HG03045 (cell line): ENCODE measurements at regions not wholly inside any gene's neighbourhood (a gene's known extent, or its start where the extent isn't known, plus 50 kb on each side); places are given as distances from the start of the nearest gene placed in this dataset.
"Not testable (repeated sequence)": the region's sequence is repeated elsewhere in the genome, so short reads cannot be mapped to it uniquely, and the experiment has no call there.

Experiments
- ATAC-seq: cut with Tn5 transposase; IDR thresholded peaks from one replicate; pipeline ENCODE4 v1.9.1; 2021; ENCODE audit warnings: mild to moderate bottlenecking, moderate library complexity; ENCODE audit not compliant: unreplicated experiment

DNA sequence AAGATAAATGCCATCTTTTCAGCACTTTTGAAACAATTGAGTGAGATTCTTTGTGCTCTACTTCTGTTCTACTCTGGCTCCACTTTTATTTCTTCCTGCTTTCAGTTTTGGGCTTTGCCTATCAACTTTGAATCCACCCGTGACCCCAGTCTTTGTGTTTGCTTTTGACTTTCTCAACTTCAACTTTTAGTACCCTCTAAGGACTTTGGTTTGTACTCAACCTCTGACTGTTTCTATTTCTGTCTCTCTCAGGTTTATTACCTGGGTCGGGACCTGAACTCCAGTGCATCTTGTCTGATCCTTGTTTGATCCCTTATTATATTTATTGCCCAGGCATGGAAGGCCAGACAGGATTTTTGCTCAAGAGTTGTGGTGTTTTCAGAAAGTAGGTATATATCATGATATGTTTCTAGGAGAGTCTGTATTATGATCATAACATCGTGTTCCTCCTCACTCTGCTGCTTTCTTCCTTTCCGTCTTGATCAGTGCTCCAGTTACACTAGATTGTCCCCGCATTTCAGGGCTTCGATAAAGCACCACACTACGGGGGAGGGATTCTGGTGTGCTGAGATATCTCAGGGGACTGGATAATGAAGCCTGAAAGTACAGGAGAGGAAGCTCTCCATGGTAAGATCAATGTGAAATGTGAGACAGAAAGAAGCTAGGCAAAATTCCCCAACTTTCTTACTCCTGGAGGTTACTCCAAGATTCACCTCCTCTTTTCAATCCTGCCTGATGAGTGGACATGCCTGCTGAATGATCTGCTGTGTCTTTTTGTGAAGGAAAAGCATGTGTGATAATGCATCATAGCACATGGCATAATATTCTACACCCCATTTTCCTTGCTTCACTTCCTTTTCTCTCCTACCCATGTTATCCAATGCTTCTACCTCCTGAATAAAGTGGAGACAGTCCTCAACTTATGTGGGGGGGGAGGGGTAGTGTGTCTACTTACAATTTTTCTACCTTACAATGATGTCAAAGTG, 155.5 kb upstream of the GRIN3A start:
- no peak for ATAC-seq

DNA sequence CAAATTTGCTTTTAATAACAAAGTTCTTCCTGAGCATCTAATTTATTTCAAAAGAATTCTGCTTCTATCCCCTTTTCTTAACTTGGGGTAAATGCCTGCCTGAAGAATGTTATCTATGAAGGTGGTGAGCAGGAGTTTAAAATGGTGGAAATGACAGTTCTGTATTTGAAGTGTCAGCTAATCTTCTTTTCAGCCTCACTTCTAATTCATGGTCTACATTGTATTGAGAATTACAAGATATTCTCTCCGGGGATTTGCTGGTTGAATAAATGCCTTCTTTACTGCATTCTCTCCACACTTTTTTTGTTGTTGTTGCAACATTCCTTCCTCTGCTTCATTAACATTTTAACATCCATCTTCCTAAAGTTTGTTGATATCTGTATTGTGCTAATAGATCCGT, 143.1 kb upstream of the GRIN3A start:
- ATAC-seq: no peak

DNA sequence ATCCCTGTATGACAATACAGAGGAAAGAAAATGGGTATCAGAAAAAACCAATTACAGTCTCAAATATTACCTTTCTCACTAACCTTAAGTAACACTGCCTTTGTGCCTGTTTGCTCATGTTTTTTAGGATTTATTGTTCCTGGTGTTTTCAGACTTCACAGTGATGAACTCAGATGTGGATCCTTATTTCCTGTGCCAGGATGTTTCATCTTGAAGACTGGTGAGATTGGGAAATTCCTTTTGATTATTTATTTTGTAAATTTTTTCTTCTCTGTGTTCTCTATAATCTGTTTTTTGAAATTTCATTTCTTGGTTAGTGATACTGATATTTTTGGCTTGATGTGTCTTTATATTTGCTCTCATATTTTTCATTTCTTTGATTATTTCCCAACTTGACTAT, 142.4 kb upstream of the GRIN3A start:
- no peak for ATAC-seq

DNA sequence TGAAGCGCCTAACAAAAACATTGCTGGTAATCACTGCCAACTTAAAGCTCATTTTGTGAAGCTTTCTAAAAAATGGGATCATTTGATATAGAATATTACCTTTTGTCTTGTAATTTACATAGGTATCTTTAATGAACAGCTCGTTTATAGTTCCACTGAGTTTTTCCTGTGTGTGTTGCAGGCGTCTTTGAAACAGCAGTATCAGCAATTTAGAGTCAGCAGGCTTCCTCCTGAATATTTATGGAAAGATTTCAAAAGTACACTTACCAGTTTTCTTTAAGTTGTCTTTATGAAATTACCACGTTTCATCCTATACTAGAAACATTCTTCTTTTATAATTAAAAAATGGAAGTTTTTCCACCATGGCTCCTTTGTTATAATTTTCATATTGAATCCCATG, 140.3 kb upstream of the GRIN3A start:
- ATAC-seq: no peak

DNA sequence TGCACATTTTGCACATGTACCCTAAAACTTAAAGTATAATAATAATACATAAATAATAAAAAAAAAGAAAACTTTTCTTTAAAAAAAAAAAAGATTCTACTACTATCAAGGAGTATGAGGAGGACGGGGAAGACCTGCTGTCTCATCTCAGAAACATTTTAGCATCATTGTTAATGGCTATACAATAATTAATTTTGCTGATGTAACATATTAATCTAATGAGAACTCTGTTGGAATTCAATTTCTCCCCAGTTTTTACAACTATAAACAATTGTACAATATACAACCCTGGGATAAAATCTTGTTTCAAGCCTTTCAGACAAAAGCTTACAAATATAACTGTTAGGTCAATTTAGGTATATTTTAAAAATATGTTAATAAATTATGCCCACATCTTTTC, 139.0 kb upstream of the GRIN3A start:
- no peak for ATAC-seq

DNA sequence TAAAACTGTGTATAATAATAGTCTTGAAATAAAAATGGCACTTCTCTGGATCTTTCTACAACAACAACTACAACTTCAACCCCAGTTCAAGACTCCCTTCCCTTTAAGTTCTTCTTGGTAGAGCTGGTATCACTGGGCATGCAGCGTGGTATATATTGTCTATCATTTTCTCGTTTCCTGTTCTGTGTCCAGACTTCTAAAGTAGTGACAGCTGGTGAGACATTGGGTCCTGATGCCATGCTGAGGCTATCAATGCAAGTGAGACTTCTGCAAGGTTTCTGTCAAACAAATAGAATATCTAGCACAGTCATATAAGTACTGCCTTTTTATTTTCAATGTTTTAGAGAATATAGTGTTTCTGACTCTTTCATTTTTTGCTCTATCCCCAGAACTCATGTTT, 123.0 kb upstream of the GRIN3A start:
- no peak for ATAC-seq

DNA sequence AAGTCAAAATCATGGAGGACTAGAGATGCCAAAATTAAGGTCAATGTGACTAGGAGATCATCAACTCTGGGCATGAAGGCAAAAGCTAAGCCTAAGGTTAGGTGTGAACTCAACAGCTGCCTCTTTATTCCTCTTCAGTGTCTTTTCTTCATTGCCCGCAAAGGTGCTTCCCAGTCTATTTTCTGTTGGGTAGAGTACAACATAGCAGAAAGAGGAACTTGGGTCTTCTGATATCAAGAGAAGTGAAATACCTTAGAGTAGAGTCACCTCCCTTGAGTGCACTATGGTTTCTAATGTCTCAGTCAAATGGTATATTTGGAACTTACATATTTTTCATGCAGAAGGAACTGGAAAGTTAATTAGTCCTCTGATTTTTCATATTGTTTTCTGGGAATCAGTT, 122.5 kb upstream of the GRIN3A start:
- no peak for ATAC-seq

DNA sequence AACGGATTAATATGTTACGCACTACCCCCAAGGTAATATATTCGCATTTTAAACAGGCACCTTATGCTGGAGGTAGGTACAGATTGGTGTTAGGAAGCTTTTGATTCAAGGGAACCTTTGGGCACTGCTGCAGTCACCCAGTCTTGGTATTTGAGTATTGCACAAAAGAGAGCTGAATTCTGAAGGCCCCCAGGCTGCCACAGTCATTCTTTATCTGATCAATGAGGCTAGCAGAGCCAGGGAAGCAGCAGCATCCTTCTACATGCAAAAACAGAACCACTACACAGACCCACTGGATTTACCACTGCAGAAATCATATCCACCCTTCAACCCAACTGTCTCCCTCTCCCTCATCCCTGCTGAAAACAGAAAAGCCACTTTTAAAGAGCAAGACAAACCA, 121.2 kb upstream of the GRIN3A start:
- ATAC-seq: no peak

DNA sequence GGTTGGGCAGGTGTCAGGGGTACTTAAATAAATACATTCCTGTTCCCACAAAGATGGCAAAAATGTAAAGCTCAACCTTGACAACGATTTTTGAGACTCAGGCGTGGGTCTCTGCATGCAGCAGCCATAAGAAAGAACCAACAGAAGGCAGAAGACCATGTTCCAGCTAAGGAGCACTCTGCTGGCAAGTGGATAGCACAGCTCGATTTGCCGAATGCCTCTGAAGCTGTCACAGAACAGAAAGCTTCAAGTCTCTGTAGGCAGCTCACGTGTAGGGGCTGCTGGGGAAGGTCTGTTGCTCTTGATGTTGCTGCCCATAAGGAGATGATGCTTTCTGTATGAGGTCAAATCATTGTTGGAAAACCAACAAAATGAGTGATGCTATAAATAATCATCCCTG, 119.6 kb upstream of the GRIN3A start:
- no peak for ATAC-seq

DNA sequence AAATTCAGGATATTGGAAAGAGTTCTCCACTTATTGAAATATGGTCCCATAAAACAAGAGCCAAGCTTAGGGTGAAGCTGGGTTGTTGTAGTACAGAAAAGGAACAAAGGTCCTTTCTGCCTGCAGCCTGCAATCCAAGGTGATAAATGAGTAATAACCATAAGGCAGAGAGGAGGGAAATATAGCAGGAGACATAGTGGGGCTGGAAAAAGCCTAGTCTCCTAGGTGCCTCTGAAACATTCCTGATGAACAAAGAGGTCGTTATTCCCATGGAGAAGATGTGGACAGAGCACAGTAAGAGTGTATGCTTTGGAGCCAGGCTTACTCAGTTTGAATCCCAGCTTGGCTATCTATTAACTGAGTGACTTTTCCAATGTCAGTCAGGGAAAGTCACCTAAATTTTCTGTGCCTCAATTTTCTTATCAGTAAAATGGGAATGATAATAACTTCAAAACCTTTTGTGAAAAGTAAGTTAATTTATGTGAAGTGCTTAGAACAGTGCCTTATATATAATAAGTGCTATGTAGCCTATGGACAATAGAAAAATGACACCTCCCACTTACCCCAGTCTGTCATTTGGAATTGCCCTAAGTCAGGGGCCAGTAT, 110.8 kb upstream of the GRIN3A start:
- ATAC-seq: no peak

DNA sequence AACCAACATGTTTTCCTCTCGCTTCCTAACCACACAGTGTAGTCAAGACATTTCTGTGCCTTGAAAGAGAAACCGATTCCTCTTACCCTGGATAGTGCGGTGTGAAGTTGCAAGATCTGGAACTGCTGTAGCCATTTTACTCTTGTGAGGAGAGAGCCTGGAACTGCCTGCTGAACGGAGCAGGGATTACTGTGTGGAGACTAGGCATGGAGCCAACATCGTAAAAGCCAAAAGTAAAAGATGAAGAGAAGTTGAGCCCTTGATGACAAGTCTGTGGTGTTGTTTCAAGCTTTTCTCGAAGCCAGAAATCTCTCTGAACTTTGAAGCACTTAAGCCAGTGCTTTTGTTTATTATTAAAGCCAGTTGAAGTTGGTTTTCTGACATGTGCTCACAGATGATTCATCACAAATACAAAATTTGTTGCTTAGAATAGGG, 110.1 kb upstream of the GRIN3A start:
- ATAC-seq: no peak

DNA sequence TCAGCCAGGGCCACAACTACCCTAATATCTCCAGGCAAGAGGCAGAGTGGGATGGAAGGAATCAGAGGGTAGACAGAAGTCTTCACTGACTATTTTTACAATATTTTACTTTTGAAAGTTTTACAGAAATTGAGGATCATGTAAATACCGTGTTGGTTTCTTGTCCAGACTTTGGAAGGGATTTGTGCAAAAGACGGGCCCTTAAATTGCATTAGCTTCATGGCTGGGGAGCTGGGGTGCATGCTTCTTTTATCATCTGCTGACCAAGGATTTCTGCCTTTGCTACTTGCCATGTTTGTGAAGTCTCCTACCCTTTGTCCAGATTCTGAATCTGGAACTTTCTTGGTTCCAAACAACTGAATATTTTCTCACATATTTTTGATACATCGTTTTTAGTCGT, 107.7 kb upstream of the GRIN3A start:
- no peak for ATAC-seq

DNA sequence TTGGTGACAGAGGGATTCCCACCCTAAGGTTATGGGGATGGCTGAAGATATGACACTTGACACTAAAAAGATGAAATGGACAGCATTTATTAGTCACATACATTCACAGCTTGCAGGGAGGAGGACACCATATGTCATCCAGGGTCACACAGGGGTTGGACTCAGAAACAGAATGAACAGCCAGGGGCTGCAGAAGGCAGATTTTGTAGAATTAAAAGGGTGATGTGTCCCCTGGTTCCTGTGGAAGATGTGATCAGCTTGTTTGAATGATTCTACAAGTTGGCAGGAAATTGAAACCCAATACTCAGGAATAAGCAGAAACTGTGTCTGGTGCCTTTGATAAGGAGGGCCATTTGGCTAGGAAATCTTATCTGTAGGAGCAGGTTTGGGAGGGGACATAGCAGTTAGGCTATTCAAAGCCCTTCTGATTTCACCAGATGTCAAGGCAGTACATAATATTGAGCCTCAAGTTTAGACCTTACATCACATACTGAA, 102.3 kb upstream of the GRIN3A start:
- no peak for ATAC-seq

DNA sequence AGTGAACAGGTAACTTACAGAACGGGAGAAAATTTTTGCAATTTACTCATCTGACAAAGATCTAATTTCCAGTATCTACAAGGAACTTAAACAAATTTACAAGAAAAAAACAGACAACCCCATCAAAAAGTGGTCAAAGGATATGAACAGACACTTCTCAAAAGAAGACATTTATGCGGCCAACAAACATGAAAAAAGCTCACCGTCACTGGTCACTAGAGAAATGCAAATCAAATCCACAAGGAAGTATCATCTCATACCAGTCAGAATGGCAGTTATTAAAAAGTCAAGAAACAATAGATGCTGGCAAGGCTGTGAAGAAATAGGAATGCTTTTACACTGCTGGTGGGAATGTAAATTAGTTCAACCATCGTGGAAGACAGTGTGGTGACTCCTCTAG, 100.5 kb upstream of the GRIN3A start:
- not testable (repeated sequence) for ATAC-seq

DNA sequence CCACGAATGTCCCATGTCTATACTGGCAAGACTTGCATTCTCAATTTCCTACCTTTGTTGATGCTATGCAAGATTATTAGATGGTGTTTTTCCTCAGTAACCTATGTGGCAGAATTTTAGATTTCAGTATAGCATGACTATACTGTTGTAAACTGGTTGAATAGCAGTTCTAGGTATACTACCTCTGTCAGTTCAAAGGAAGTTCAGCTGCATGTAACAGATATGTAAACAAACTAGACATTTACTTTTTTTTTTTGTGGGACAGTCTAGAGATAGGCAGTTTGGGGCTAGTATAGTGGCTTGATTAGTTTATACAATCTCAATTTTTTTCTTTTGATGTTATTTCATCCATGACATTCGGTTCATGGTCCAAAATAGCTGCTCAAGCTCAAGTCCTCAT, 97.6 kb upstream of the GRIN3A start:
- no peak for ATAC-seq

DNA sequence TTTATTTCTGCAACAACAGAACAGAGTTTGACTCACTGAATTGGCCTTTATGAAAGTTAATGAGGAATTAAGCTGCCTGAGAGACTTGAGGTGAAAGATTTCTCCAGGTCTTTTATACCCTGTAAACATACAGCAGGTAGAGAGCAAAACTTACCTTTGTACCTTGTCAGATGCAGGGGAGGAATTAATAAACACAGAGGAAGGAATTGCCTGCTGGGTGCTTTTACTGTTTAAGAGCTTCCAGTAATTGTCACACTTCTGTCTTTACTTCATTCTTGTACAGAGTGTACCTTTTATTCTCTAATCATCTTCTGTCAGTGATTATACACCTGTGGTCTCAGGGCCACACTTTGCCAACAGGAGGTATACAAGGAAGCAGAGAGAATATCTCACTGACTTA, 94.0 kb upstream of the GRIN3A start:
- no peak for ATAC-seq

DNA sequence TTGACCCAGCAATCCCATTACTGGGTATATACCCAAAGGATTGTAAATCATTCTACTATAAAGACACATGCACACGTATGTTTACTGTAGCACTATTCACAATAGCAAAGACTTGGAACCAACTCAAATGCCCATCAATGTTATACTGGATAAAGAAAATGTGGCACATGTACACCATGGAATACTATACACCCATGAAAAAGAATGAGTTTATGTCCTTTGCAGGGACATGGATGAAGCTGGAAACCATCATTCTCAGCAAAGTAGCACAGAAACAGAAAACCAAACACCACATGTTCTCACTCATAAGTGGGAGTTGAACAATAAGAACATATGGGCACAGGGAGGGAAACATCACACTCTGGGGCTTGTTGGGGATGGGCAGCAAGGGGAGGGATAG, 83.0 kb upstream of the GRIN3A start:
- ATAC-seq: not testable (repeated sequence)

DNA sequence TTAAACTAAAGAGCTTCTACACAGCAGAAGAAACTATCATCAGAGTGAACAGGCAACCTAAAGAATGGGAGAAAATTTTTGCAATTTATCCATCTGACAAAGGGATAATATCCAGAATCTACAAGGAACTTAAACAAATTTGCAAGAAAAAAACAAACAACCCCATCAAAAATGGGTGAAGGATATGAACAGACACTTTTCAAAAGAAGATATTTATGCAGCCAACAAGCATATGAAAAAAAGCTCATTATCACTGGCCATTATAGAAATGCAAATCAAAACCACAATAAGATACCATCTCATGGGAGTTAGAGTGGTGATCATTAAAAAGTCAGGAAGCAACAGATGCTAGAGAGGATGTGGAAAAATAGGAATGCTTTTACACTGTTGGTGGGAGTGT, 82.5 kb upstream of the GRIN3A start:
- ATAC-seq: not testable (repeated sequence)

DNA sequence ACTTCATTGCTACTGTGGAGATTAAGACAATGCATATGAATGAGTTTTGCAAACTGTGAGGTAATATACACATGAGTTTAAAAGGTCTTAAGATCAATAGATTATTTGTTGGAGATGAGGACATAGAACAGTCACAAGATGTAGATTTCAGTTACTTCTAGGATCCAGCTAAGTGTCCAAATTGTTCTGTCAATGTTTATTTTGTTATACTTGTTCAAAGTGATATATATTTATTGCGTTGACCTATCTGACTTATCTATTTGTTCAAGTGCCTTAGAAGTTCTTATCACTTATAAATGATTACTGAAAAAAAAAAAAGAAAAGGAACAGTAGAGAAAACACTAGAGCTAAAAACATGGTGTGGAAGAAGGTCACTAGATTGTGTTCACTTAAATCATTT, 75.6 kb upstream of the GRIN3A start:
- ATAC-seq: no peak

DNA sequence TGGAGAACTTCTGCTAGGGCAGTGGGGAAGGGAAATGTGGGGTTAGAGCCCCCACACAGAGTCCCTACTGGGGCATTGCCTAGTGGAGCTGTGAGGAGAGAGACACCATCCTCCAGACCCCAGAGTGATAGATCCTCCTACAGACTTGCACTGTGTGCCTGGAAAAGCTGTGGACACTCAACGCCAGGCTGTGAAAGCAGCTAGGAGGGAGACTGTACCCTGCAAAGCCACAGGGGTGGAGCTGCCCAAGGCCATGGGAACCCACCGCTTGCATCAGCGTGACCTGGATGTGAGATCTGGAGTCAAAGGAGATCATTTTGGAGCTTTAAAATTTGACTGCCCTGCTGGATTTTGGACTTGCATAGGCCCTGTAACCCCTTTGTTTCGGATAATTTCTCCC, 69.4 kb upstream of the GRIN3A start:
- ATAC-seq: not testable (repeated sequence)

DNA sequence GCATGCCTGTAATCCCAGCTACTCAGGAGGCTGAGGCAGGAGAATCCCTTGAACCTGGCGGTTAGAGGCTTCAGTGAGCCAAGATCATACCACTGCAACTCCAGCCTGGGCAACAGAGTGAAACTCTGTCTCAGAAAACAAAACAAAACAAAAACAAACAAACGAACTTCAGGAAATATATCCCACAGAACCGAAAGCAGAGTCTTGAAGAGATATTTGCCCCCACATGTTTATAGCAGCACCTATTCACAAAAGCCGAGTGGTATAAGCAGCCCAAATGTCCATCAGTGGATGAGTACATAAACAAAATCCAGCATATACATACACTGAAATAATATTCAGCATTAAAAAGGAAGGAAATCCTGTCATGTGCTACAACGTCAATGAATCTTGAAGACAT, 57.6 kb upstream of the GRIN3A start:
- ATAC-seq: no peak

DNA sequence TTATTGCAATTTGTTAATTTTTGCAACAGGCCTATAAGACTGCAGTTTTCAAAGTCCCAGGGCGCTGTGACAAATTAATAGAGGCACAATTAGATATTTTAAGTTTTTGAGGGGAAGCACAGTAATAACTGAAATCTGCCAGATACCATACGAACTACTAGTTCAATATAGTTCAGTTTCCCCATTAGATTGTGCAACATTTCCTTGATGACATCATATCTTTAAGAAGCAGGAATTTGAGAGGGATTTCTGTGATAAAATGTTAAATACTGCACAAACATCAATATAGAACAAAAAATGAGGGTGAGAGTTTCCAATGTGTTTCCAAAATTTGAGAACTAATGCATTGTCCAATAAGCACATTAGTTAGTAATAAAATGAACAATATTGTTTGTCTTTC, 56.7 kb upstream of the GRIN3A start:
- no peak for ATAC-seq
